ENCODE measurements at regions not wholly inside any gene's neighbourhood (a gene's known extent, or its start where the extent isn't known, plus 50 kb on each side); places are given as distances from the start of the nearest gene placed in this dataset.

DNA sequence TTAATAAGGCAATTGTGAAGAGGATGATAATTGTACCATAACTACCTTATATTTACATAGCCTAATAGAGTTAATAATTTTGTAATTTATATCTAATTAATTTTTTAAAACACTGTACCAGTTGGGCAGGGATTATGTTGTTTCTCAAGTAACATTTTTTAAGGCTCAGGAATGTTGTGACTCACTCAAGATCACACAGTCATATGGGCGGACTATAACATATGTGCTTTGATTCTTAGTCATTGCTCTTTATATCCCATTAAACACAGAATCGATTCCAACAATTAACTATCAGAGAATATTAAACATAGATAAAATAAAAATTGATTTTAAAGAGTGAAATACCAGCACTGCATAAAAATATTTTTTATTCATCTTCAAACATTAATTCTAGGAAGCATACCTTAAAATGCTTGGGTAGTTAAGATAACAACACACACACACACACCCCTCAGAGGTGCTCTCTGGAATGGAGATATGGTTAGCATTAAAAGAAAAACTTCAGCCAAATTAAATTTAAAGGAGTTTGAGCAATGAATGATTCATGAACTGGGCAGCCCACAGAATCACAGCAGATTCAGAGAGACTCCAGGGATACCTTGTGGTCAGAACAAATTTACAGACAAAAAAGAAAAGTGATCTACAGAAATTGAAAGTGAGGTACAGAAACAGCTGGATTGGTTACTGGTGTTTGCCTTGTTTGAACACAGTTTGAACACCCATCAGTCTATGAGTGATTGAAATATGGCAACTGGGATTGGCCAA lies 869.4 kb upstream of the ID2 start:
- DNase-seq (ENCODE audit: low read depth): no peak

- DNase-seq (ENCODE audit: low read depth): no peak
Observed at GRCh38 chr2:7813541-7814292, 868.1 kb upstream of the ID2 start.

DNA sequence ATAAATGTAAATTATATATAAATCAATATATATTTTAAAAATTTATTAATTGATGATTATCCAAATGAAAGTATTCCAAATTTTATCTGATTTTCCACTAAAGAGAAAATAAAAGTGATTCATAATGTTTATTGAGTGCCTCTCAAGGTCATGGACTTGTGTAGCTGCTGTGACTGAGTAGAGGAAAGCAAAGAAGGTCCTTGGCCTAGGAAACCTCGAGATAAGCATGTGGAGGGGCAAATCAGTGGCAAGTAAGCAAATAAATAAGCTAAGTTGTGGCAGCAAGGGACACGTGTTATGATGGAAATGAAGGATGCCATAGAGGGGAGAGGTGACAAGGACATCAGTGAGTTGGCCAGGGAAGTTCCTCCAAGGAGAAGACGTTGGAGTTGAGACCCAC lies 866.1 kb upstream of the ID2 start:
- no peak for DNase-seq (ENCODE audit: low read depth)

DNA sequence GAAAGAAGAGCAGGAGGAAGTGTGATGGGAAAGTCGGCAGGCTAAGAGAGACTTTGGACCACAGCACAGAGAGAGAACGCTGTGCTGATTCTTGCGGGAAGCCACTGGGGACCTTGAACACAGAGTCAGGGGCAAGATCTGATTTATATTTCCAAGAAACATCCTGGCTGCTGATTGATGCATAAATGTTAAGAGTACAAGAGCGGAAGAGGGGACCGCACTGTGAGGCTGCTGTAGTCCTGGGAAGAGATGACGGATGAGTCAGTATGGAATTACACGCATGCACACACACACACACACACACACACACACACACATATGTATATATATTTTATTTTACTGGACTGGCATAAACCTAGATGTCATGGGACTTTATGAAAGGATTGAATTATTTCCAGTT lies 865.6 kb upstream of the ID2 start:
- no peak for DNase-seq (ENCODE audit: low read depth)

- no peak for DNase-seq (ENCODE audit: low read depth)
Observed at GRCh38 chr2:7816944-7817343, 864.9 kb upstream of the ID2 start.

- DNase-seq (ENCODE audit: low read depth): no peak
Observed at GRCh38 chr2:7819316-7819715, 862.5 kb upstream of the ID2 start.

DNA sequence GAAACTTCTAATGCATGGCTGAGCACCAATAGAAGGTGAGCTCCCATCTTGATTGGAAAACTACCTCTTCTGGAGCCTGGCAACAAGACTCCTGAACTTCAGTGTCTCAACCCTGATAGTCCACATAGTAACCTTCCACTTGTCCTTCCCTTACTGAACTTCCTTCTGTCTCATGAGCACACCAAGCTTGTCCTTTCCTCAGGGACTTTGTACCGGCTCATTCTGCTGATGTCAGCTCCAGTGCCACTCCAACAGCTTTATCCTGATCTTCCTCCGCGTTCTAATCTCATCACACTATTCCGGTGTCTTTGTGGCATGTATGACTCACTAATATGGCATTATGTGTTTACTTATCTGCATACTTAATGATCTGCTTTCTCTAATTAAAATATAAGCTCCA lies 862.0 kb upstream of the ID2 start:
- no peak for DNase-seq (ENCODE audit: low read depth)

DNA sequence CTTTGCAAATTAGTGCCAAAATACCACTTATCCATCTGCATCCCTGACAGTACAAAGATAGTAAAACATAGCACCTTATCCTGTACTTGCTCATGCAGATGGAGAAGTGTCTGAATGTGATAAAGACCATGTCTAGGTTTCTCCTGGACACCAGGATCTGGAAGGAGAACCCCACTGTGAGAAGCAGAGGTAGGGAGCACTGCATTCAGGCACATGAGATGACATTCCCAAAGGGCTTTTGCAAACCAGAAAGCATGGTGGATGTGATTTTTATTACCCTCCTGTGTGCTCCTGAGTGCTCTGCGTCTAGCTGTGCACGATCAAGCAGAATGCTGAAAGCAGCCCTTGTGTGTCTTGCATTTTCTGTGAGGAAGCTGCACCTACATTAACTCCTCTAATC lies 857.6 kb upstream of the ID2 start:
- DNase-seq (ENCODE audit: low read depth): no peak

DNA sequence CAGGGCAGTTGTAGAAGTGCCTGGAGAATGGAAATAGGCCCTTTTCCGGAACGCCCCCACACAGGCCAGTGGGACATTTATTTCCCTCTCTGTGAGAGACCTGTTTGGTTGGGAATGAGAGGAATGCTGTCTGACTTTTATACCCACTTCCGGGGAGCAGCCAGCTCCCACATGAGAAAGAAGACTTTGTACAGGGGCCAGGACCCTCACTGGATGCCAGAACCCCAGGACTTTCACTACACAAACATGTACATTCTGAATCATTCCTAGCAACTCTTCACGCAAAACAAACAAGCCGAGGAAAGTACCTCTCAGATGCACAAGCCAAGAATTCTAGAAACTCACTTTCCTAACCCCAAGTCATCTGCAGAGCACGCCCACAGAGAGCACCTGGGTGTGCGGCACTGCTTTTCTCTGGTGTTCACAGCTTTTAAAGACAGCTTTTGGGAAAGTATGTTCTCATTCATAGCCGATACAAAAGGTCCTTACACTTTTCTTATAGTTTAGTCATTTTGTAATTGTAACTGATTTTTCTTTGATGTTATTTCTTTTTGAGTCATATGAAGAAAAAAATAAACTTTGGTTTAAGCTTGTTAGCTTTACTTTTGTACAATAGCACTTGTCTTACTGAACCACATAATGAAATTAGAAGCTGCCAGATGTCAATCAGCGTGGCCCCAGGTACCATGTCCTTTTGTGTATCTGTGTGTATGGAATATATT lies 856.1 kb upstream of the ID2 start:
- DNase-seq (ENCODE audit: low read depth): no peak

DNA sequence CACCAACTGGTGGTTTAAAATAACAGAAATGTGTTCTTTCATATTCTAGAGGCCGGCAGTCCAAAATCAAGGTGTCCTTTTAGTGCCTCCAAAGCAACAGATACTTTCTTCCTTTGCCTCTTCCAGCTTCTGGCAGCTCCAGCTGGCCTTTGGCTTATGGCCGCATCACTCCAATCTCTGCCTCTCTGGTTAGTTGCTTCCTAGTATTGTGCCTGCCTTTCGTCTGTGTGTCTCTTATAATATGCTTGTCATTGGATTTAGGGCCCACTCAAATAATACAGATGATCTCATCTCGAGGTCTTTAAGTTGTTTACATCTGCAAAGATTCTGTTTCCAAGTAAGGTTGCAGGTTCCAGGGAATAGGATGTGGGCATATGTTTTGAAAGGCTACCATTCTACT lies 855.2 kb upstream of the ID2 start:
- no peak for DNase-seq (ENCODE audit: low read depth)

- DNase-seq (ENCODE audit: low read depth): no peak
Observed at GRCh38 chr2:7829241-7829640, 852.6 kb upstream of the ID2 start.

- DNase-seq (ENCODE audit: low read depth): no peak
Observed at GRCh38 chr2:7830616-7831015, 851.2 kb upstream of the ID2 start.

GRCh38 chr2:7835151-7835550 lies 846.7 kb upstream of the ID2 start:
- DNase-seq (ENCODE audit: low read depth): no peak

- DNase-seq (ENCODE audit: low read depth): no peak
Observed at GRCh38 chr2:7835693-7836680, 845.9 kb upstream of the ID2 start.

GRCh38 chr2:7837237-7837760 lies 844.6 kb upstream of the ID2 start:
- DNase-seq (ENCODE audit: low read depth): no peak

DNA sequence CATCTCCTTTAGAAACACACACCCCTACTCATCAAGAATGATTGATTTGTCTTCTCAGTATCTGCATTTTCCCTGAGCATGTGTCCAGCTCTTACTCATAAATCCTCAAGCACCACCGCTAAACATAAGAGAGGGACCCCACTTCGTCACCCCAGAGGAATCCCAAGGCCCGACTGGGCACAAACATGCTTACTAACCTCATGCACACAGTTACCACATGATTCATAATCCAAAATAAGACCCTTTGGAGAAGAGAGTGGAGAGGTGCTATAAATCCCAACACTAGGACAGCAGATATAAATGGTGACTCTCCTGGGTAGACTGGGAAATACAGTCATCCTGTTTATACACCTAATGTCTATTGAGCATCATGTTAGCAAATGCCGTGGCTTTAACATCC lies 843.2 kb upstream of the ID2 start:
- no peak for DNase-seq (ENCODE audit: low read depth)

DNA sequence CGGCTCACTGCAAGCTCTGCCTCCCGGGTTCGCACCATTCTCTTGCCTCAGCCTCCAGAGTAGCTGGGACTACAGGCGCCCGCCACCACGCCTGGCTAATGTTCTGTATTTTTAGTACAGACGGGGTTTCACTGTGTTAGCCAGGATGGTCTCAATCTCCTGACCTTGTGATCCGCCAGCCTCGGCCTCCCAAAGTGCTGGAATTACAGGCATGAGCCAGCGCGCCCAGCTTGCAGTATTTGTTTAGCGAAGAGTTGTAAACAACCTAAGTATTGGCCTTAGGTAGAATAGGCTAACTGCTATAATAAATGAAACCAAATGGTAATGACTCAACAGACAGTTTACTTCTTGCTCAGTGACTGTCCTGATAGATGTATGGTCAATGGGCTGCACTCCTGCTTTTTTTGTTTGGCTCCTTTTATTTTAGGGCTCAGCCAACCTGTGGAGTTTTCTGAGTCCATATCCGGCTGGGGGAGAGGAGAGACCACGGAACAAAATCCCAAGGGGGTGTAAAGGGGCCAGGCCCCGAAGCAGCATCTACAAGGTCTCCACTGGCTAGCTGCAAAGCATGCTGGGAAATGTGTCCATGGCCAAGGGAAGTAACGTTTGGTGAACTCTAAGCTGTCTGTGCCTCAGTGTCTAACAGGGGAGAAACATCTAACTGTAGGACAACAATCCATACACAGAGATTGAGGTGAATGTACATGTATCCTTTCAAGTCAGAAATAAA lies 841.0 kb upstream of the ID2 start:
- no peak for DNase-seq (ENCODE audit: low read depth)

GRCh38 chr2:7841751-7842150 lies 840.1 kb upstream of the ID2 start:
- DNase-seq (ENCODE audit: low read depth): no peak

GRCh38 chr2:7844414-7844965 lies 837.4 kb upstream of the ID2 start:
- DNase-seq (ENCODE audit: low read depth): no peak

DNA sequence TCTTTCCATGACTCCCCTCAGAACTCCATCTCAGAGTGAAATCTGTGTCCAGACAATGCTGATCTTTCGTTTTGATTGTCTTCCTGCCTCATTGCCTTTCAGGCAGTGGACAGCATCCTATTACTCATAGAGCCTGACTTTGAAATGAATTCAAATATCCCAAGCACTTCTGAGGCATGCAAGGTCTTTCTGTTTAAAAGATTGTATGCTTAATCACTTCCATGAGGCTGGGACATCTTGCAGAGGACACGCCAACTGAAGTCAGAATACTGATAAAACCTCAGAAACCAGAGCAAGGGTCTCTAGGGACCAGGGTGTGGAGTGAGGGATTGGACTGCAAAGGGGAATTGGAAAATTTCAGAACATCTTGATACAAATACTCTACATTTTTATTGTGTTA lies 836.5 kb upstream of the ID2 start:
- DNase-seq (ENCODE audit: low read depth): no peak

DNA sequence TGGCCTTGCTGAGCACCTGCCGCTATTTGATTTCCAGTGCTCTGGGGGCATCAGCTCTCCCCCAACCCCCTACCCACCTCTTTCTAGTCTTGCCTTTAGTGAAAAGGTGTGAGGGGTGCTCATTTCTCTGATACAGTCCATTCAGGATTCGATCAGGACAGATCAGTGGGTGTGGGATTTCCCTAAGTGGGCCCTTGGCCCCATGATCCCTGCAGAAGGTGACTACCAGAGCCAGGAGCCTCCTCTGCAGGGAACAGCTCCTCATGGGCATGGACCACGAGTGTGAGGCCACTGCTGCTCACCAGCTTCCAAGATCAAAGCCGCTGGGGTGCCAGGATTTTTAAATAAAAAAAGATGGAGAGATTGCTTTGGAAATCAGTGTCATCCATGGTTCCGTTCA lies 835.2 kb upstream of the ID2 start:
- DNase-seq (ENCODE audit: low read depth): no peak

Measured in stimulated activated CD8-positive, alpha-beta memory T cell treated with anti-CD3 and anti-CD28 coated beads, Interleukin-7, amount 100 ng/mL, for 24 hours (primary cell).